H9 (cell line): ENCODE measurements at regions not wholly inside any gene's neighbourhood (a gene's known extent, or its start where the extent isn't known, plus 50 kb on each side); places are given as distances from the start of the nearest gene placed in this dataset.

Source experiments
- DNase-seq: peaks from one replicate; pipeline ENCODE4 v3.0.0-alpha.2; 2017
- H2AFZ ChIP-seq: one replicate; pipeline ENCODE4 v1.6.1; 2013; ENCODE audit warnings: mild to moderate bottlenecking, low read length, control low read depth, moderate library complexity
- H2AK5ac ChIP-seq: 2 replicates; pipeline ENCODE4 v1.6.1; 2013; ENCODE audit warnings: low read length, control low read depth, mixed read lengths; ENCODE audit not compliant: insufficient read length
- H2BK120ac ChIP-seq: one replicate; pipeline ENCODE4 v1.6.1; 2013; ENCODE audit warnings: low read depth, mild to moderate bottlenecking, low read length, control low read depth, inconsistent platforms; ENCODE audit not compliant: poor library complexity, severe bottlenecking
- H2BK12ac ChIP-seq: 2 replicates; pipeline ENCODE4 v1.6.1; 2013; ENCODE audit warnings: low read length, control low read depth, mixed read lengths, low read depth; ENCODE audit not compliant: insufficient read length
- H2BK15ac ChIP-seq: 2 replicates; pipeline ENCODE4 v1.6.1; 2013; ENCODE audit warnings: low read depth, low read length, control low read depth
- H2BK20ac ChIP-seq: one replicate; pipeline ENCODE4 v1.6.1; 2013; ENCODE audit warnings: low read depth, mild to moderate bottlenecking, low read length, control low read depth, inconsistent platforms; ENCODE audit not compliant: poor library complexity, severe bottlenecking
- H2BK5ac ChIP-seq: 2 replicates; pipeline ENCODE4 v1.6.1; 2013; ENCODE audit warnings: low read length, control low read depth, mixed read lengths; ENCODE audit not compliant: insufficient read length
- H3K14ac ChIP-seq: 2 replicates; pipeline ENCODE4 v1.6.1; 2013; ENCODE audit warnings: low read length, control low read depth; ENCODE audit not compliant: insufficient read depth
- H3K18ac ChIP-seq: 2 replicates; pipeline ENCODE4 v1.6.1; 2013; ENCODE audit warnings: low read depth, mild to moderate bottlenecking, mixed read lengths, low read length, control low read depth; ENCODE audit not compliant: insufficient read length
- H3K23ac ChIP-seq: 2 replicates; pipeline ENCODE4 v1.6.1; 2013; ENCODE audit warnings: low read length, control low read depth, mixed read lengths, low read depth; ENCODE audit not compliant: insufficient read length
- H3K23me2 ChIP-seq: 2 replicates; pipeline ENCODE4 v1.6.1; 2013; ENCODE audit warnings: low read depth, mild to moderate bottlenecking, mixed read lengths, low read length, control low read depth; ENCODE audit not compliant: insufficient read length, poor library complexity, severe bottlenecking
- H3K27ac ChIP-seq: 2 replicates; pipeline ENCODE4 v1.5.1; 2013; ENCODE audit warnings: low read length, control low read depth, mixed read lengths, low read depth; ENCODE audit not compliant: insufficient read length
- H3K27me3 ChIP-seq: 2 replicates; pipeline ENCODE4 v1.6.1; 2013; ENCODE audit warnings: low read length, control low read depth, inconsistent platforms; ENCODE audit not compliant: insufficient read depth
- H3K4ac ChIP-seq: 2 replicates; pipeline ENCODE4 v1.6.1; 2013; ENCODE audit warnings: low read depth, mild to moderate bottlenecking, control low read depth, inconsistent platforms, low read length, moderate library complexity
- H3K4me1 ChIP-seq: 2 replicates; pipeline ENCODE4 v1.6.1; 2013; ENCODE audit warnings: low read length, control low read depth, inconsistent platforms; ENCODE audit not compliant: insufficient read depth
- H3K4me2 ChIP-seq: 2 replicates; pipeline ENCODE4 v1.6.1; 2013; ENCODE audit warnings: low read length, control low read depth, mixed read lengths; ENCODE audit not compliant: insufficient read length, insufficient read depth
- H3K56ac ChIP-seq: 2 replicates; pipeline ENCODE4 v1.6.1; 2013; ENCODE audit warnings: low read depth, mild to moderate bottlenecking, mixed read lengths, low read length, control low read depth; ENCODE audit not compliant: insufficient read length
- H3K79me1 ChIP-seq: 2 replicates; pipeline ENCODE4 v1.6.1; 2013; ENCODE audit warnings: low read depth, mild to moderate bottlenecking, moderate library complexity, low read length, control low read depth, inconsistent platforms; ENCODE audit not compliant: insufficient read depth, poor library complexity, severe bottlenecking
- H3K79me2 ChIP-seq: 2 replicates; pipeline ENCODE4 v1.6.1; 2013; ENCODE audit warnings: low read length, control low read depth, inconsistent platforms; ENCODE audit not compliant: insufficient read depth
- H3K9ac ChIP-seq: 2 replicates; pipeline ENCODE4 v1.6.1; 2013; ENCODE audit warnings: low read length, control low read depth, mixed read lengths; ENCODE audit not compliant: insufficient read length; ENCODE audit errors: extremely low read depth
- H3K9me3 ChIP-seq: one replicate; pipeline ENCODE4 v1.6.1; 2013; ENCODE audit warnings: low read depth, low read length, inconsistent platforms; ENCODE audit not compliant: control insufficient read depth
- H3T11ph ChIP-seq: one replicate; pipeline ENCODE4 v1.6.1; 2013; ENCODE audit warnings: mild to moderate bottlenecking, low read length, control low read depth, inconsistent platforms
- H4K20me1 ChIP-seq: one replicate; pipeline ENCODE4 v1.6.1; 2013; ENCODE audit not compliant: control insufficient read depth, insufficient read length, insufficient read depth
- H4K5ac ChIP-seq: 2 replicates; pipeline ENCODE4 v1.6.1; 2013; ENCODE audit warnings: low read depth, mild to moderate bottlenecking, mixed read lengths, low read length, control low read depth; ENCODE audit not compliant: insufficient read length
- H4K8ac ChIP-seq: replicated peaks from 2 replicates; pipeline ENCODE4 v1.6.1; 2013; ENCODE audit warnings: low read length, control low read depth, mixed read lengths, low read depth; ENCODE audit not compliant: insufficient read length
- H4K91ac ChIP-seq: 2 replicates; pipeline ENCODE4 v1.6.1; 2013; ENCODE audit warnings: low read depth, mild to moderate bottlenecking, moderate library complexity, mixed read lengths, low read length, control low read depth; ENCODE audit not compliant: insufficient read length
- H3K27ac Mint-ChIP-seq, 3 experiments: 2 replicates in 2 of 3; 3 replicates in 1 of 3; pipeline ENCODE4 v1.8.0; 2020 to 2021; ENCODE audit warnings: mixed read lengths in 3 of 3, mild to moderate bottlenecking in 1 of 3, moderate library complexity in 1 of 3
- H3K27me3 Mint-ChIP-seq: 2 replicates; pipeline ENCODE4 v1.8.0; 2021; ENCODE audit warnings: low read depth, mild to moderate bottlenecking, moderate library complexity, mixed read lengths
- H3K36me3 Mint-ChIP-seq, 3 experiments: 2 replicates in 2 of 3; 3 replicates in 1 of 3; pipeline ENCODE4 v1.8.0; 2020 to 2021; ENCODE audit warnings: low read depth in 3 of 3, mixed read lengths in 3 of 3; ENCODE audit not compliant: insufficient read depth in 1 of 3
- H3K4me1 Mint-ChIP-seq, 2 experiments: 2 replicates each; pipeline ENCODE4 v1.8.0; 2020; ENCODE audit warnings: mixed read lengths in 2 of 2
- H3K4me3 Mint-ChIP-seq, 2 experiments: 2 replicates in 1 of 2; 3 replicates in 1 of 2; pipeline ENCODE4 v1.8.0; 2020 to 2021; ENCODE audit warnings: mild to moderate bottlenecking in 2 of 2, mixed read lengths in 2 of 2, moderate library complexity in 1 of 2
- H3K9me3 Mint-ChIP-seq, 2 experiments: 2 replicates in 1 of 2; 3 replicates in 1 of 2; pipeline ENCODE4 v1.8.0; 2020; ENCODE audit warnings: mild to moderate bottlenecking in 2 of 2, mixed read lengths in 2 of 2, moderate library complexity in 1 of 2
- WGBS: extraction: QIAGEN DNeasy Blood & Tissue Kit; methylation state at CpG from one replicate; pipeline ENCODE4 v1.1.7; 2013; ENCODE audit warnings: missing lambda C conversion rate, low lambda C conversion rate, mixed read lengths; ENCODE audit not compliant: insufficient read length; ENCODE audit errors: extremely low coverage; 5-methylcytosine and 5-hydroxymethylcytosine counted together
- TF ChIP-seq, protein P1 (sequence below): fragments of 200-600 bp; sonication (generic); conservative IDR thresholded peaks from 3 replicates; pipeline ENCODE4 v1.8.0; 2021; ENCODE audit warnings: antibody characterized with exemption, mild to moderate bottlenecking

DNA sequence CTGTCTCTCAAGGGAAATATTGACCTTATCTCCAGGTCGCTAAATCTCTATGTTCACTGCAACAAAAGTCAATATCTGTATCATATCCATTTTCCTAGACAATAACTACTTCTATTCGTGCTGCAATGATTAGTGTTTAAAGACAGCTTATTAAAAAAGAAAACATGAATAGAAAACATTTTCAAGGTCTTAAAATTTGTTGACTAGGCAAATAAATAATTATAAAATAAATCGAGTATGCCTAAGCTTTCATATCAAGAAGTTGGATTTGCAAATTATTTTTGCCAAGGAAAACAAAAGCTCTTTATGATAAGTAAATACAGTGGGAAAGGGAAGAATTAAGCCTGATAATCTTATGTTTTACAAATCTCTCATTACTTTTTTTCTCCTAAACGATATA is 428.5 kb downstream of the NUP35 start:
- Histone ChIP-seq H3K4me1 (no peaks in the 10 kb centered on the region), H4K8ac (no peak overlapping the region), H2BK20ac (no peak overlapping the region), H3K79me1 (no peaks in the 10 kb centered on the region), H2BK15ac (no peak overlapping the region), H2BK5ac (no peak overlapping the region), H2AK5ac (no peak overlapping the region), H3K27me3 (no peaks in the 10 kb centered on the region), H3K79me2 (no peaks in the 10 kb centered on the region), H3K9me3 (no peaks in the 10 kb centered on the region), H3K14ac (no peak overlapping the region), H3K56ac (no peak overlapping the region), H3K27ac (no peak overlapping the region), H3T11ph (no peak overlapping the region), H3K23ac (no peak overlapping the region), H3K18ac (no peak overlapping the region), H4K91ac (no peak overlapping the region), H2AFZ (no peak overlapping the region), H2BK120ac (no peak overlapping the region), H3K9ac (no peak overlapping the region), H3K4ac (no peak overlapping the region), H3K4me2 (no peak overlapping the region), H2BK12ac (no peak overlapping the region), H4K5ac (no peak overlapping the region), H4K20me1 (no peaks in the 10 kb centered on the region), H3K23me2 (no peaks in the 10 kb centered on the region)
- H3K36me3 Mint-ChIP-seq = peaks cover 0 to 5% (median 0%) of the 10 kb centered on the region in 3 experiments; a peak in 2 of 7 replicates
- no peaks in the 10 kb centered on the region for H3K4me1 Mint-ChIP-seq
- no peak for DNase-seq
- peaks cover 0 to 3% of the 10 kb centered on the region in 2 experiments; a peak in 1 of 5 replicates for H3K9me3 Mint-ChIP-seq
- TF ChIP-seq, protein P1, sequence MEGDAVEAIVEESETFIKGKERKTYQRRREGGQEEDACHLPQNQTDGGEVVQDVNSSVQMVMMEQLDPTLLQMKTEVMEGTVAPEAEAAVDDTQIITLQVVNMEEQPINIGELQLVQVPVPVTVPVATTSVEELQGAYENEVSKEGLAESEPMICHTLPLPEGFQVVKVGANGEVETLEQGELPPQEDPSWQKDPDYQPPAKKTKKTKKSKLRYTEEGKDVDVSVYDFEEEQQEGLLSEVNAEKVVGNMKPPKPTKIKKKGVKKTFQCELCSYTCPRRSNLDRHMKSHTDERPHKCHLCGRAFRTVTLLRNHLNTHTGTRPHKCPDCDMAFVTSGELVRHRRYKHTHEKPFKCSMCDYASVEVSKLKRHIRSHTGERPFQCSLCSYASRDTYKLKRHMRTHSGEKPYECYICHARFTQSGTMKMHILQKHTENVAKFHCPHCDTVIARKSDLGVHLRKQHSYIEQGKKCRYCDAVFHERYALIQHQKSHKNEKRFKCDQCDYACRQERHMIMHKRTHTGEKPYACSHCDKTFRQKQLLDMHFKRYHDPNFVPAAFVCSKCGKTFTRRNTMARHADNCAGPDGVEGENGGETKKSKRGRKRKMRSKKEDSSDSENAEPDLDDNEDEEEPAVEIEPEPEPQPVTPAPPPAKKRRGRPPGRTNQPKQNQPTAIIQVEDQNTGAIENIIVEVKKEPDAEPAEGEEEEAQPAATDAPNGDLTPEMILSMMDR = no peak
- no peak overlapping the region for H3K27ac Mint-ChIP-seq
- no peaks in the 10 kb centered on the region for H3K27me3 Mint-ChIP-seq
- H3K4me3 Mint-ChIP-seq = no peak overlapping the region
- WGBS = no CpG with 5 or more reads among the region's 4 CpGs
